Loucy (cell line): ENCODE measurements at regions not wholly inside any gene's neighbourhood (a gene's known extent, or its start where the extent isn't known, plus 50 kb on each side); places are given as distances from the start of the nearest gene placed in this dataset.

ENCODE experiments used
- EZH2phosphoT487 ChIP-seq: fragments of 200-600 bp; IDR thresholded peaks from 2 replicates; pipeline ENCODE4 v1.6.1; 2018; ENCODE audit warnings: antibody characterized with exemption, mild to moderate bottlenecking, moderate library complexity, borderline replicate concordance
- TF ChIP-seq, protein P1 (sequence below): fragments of 200-600 bp; sonication (generic); conservative IDR thresholded peaks from 2 replicates; pipeline ENCODE4 v1.5.1; 2014; ENCODE audit warnings: mild to moderate bottlenecking, antibody characterized with exemption, low read length

GRCh38 chr4:56195025-56195424 is 192.3 kb downstream of the AASDH start:
- TF ChIP-seq, protein P1, sequence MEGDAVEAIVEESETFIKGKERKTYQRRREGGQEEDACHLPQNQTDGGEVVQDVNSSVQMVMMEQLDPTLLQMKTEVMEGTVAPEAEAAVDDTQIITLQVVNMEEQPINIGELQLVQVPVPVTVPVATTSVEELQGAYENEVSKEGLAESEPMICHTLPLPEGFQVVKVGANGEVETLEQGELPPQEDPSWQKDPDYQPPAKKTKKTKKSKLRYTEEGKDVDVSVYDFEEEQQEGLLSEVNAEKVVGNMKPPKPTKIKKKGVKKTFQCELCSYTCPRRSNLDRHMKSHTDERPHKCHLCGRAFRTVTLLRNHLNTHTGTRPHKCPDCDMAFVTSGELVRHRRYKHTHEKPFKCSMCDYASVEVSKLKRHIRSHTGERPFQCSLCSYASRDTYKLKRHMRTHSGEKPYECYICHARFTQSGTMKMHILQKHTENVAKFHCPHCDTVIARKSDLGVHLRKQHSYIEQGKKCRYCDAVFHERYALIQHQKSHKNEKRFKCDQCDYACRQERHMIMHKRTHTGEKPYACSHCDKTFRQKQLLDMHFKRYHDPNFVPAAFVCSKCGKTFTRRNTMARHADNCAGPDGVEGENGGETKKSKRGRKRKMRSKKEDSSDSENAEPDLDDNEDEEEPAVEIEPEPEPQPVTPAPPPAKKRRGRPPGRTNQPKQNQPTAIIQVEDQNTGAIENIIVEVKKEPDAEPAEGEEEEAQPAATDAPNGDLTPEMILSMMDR: no peak
- TF ChIP-seq EZH2phosphoT487: no peak
